ENCODE measurements at regions not wholly inside any gene's neighbourhood (a gene's known extent, or its start where the extent isn't known, plus 50 kb on each side); places are given as distances from the start of the nearest gene placed in this dataset.
"Not testable (repeated sequence)": the region's sequence is repeated elsewhere in the genome, so short reads cannot be mapped to it uniquely, and the experiment has no call there.

GRCh38 chr16:58820411-58820810, 86.3 kb upstream of the GOT2 start:
- H3K4me1 ChIP-seq (ENCODE audit: control insufficient read depth in 3 of 3, insufficient read depth in 3 of 3, low read length in 3 of 3): no peaks in the 10 kb centered on the region
- no peak overlapping the region for H3K9ac ChIP-seq (ENCODE audit: low read depth in 1 of 3, low read length in 3 of 3)
- H3K4me3 ChIP-seq (ENCODE audit: low read length in 3 of 3): no peak overlapping the region
- no peaks in the 10 kb centered on the region for H3K9me3 ChIP-seq (ENCODE audit: control insufficient read depth in 3 of 3, low read length in 3 of 3)
- H3K27ac ChIP-seq (ENCODE audit: low read depth, low read length): no peak overlapping the region
- no peaks in the 10 kb centered on the region for H3K36me3 ChIP-seq (ENCODE audit: control insufficient read depth in 3 of 3, insufficient read depth in 3 of 3, low read length in 3 of 3)
- no peaks in the 10 kb centered on the region for H3K27me3 ChIP-seq (ENCODE audit: control insufficient read depth in 3 of 3, insufficient read depth in 3 of 3, low read length in 3 of 3)

DNA sequence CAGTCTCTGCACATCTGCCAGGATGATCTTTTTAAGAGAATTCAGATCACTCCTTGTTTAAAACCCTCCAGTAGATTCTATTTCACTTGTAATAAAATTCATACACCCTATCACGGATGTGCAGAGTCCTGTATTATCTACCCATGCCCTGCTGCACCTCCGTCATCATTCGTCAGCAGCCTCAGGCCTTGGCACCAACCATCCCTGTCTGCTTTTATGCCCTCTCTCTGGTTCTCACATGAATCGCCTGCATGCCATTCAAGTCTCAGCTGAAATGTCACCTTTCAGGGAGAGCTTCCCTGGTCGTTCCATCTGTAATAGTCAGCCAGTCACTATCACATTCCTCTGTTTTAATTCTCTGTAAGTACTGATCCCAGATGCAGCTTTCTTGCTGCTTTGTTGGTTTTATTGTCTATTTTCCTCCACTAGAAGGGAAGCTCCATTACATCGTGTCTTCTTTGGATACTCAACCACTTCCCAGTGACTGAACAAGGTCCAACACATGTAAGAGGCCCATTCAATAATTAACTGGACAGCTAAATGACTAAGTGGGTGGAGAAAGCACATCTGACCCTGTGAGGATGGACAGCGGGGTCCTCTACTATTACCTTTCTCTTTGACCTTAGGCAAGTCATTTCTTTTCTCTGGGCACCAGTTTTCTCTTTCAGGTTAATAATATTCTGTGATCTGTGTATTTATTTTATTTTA, 81.2 kb upstream of the GOT2 start:
- no peaks in the 10 kb centered on the region for H3K36me3 ChIP-seq (ENCODE audit: control insufficient read depth in 3 of 3, insufficient read depth in 3 of 3, low read length in 3 of 3)

GRCh38 chr16:58814348-58814801, 80.3 kb upstream of the GOT2 start:
- Histone ChIP-seq H3K27ac (ENCODE audit: low read depth, low read length) (no peak overlapping the region), H3K9ac (ENCODE audit: low read depth in 1 of 3, low read length in 3 of 3) (peak overlapping the region in 1 of 3 donors; percentile 68), H3K27me3 (ENCODE audit: control insufficient read depth in 3 of 3, insufficient read depth in 3 of 3, low read length in 3 of 3) (no peaks in the 10 kb centered on the region), H3K36me3 (ENCODE audit: control insufficient read depth in 3 of 3, insufficient read depth in 3 of 3, low read length in 3 of 3) (no peaks in the 10 kb centered on the region), H3K4me3 (ENCODE audit: low read length in 3 of 3) (peak overlapping the region; percentile 39 to 66 (median 65)), H3K9me3 (ENCODE audit: control insufficient read depth in 3 of 3, low read length in 3 of 3) (no peaks in the 10 kb centered on the region), H3K4me1 (ENCODE audit: control insufficient read depth in 3 of 3, insufficient read depth in 3 of 3, low read length in 3 of 3) (peaks cover 0 to 4% (median 3%) of the 10 kb centered on the region in 3 donors)

More for the DNA sequence above, 81.2 kb upstream of the GOT2 start:
- no peak overlapping the region for H3K4me3 ChIP-seq (ENCODE audit: low read length in 3 of 3)
- no peaks in the 10 kb centered on the region for H3K9me3 ChIP-seq (ENCODE audit: control insufficient read depth in 3 of 3, low read length in 3 of 3)
- H3K4me1 ChIP-seq (ENCODE audit: control insufficient read depth in 3 of 3, insufficient read depth in 3 of 3, low read length in 3 of 3): peaks cover 0 to 4% (median 3%) of the 10 kb centered on the region in 3 donors
- no peak overlapping the region for H3K27ac ChIP-seq (ENCODE audit: low read depth, low read length)
- no peak overlapping the region for H3K9ac ChIP-seq (ENCODE audit: low read depth in 1 of 3, low read length in 3 of 3)
- no peaks in the 10 kb centered on the region for H3K27me3 ChIP-seq (ENCODE audit: control insufficient read depth in 3 of 3, insufficient read depth in 3 of 3, low read length in 3 of 3)

DNA sequence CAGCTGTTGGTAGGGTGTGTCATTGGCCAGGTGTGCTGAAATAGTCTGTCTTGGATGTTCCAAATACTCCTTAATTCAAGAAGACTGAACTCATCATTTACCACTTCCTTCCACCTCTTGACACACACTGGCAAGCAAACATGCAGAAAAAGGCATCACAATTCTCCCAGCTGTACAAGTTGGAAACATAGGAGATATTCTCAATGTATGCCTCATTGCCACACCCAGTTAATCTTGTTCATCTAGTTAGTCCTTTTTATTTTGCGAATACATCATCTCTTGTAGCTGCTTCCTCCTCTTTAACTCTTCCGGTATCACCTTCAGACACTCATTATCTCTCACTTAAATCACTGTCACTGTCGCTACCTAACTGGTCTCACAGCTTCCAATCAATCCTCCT, 75.1 kb upstream of the GOT2 start:
- no peak overlapping the region for H3K27ac ChIP-seq (ENCODE audit: low read depth, low read length)
- H3K9me3 ChIP-seq (ENCODE audit: control insufficient read depth in 3 of 3, low read length in 3 of 3): no peaks in the 10 kb centered on the region
- no peaks in the 10 kb centered on the region for H3K36me3 ChIP-seq (ENCODE audit: control insufficient read depth in 3 of 3, insufficient read depth in 3 of 3, low read length in 3 of 3)
- no peak overlapping the region for H3K9ac ChIP-seq (ENCODE audit: low read depth in 1 of 3, low read length in 3 of 3)
- H3K4me1 ChIP-seq (ENCODE audit: control insufficient read depth in 3 of 3, insufficient read depth in 3 of 3, low read length in 3 of 3): no peaks in the 10 kb centered on the region
- no peaks in the 10 kb centered on the region for H3K27me3 ChIP-seq (ENCODE audit: control insufficient read depth in 3 of 3, insufficient read depth in 3 of 3, low read length in 3 of 3)
- H3K4me3 ChIP-seq (ENCODE audit: low read length in 3 of 3): no peak overlapping the region

DNA sequence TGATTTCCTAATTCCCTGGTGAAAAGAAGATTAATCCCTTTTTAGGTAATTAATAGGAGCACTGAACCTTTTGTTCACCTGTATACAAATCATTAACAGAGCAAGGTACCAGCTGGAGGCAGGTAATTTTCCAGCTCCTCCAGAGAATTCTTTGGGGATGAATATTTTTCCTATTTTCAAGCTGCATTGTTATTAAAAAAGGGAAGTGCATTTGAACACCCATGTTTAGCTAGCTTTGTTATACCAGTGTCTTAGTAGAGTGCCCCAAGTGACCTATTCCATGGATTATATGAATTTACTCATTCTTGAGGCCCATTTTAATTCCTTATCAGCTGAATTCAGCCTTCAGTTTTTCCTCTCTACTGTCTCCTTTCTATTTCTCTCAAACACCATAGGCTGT, 73.2 kb upstream of the GOT2 start:
- Histone ChIP-seq H3K27ac (ENCODE audit: low read depth, low read length) (no peak overlapping the region), H3K9me3 (ENCODE audit: control insufficient read depth in 3 of 3, low read length in 3 of 3) (no peaks in the 10 kb centered on the region), H3K4me1 (ENCODE audit: control insufficient read depth in 3 of 3, insufficient read depth in 3 of 3, low read length in 3 of 3) (no peaks in the 10 kb centered on the region), H3K4me3 (ENCODE audit: low read length in 3 of 3) (no peak overlapping the region), H3K27me3 (ENCODE audit: control insufficient read depth in 3 of 3, insufficient read depth in 3 of 3, low read length in 3 of 3) (no peaks in the 10 kb centered on the region), H3K36me3 (ENCODE audit: control insufficient read depth in 3 of 3, insufficient read depth in 3 of 3, low read length in 3 of 3) (no peaks in the 10 kb centered on the region), H3K9ac (ENCODE audit: low read depth in 1 of 3, low read length in 3 of 3) (no peak overlapping the region)

- H3K27me3 ChIP-seq (ENCODE audit: control insufficient read depth in 3 of 3, insufficient read depth in 3 of 3, low read length in 3 of 3): no peaks in the 10 kb centered on the region
- H3K9ac ChIP-seq (ENCODE audit: low read depth in 1 of 3, low read length in 3 of 3): no peak overlapping the region
Measured at GRCh38 chr16:58801838-58802237, 67.7 kb upstream of the GOT2 start.

GRCh38 chr16:58797137-58797801, 63.2 kb upstream of the GOT2 start:
- no peak overlapping the region for H3K4me3 ChIP-seq (ENCODE audit: low read length in 3 of 3)

More at GRCh38 chr16:58801838-58802237, 67.7 kb upstream of the GOT2 start:
- H3K27ac ChIP-seq (ENCODE audit: low read depth, low read length): no peak overlapping the region
- H3K4me1 ChIP-seq (ENCODE audit: control insufficient read depth in 3 of 3, insufficient read depth in 3 of 3, low read length in 3 of 3): no peaks in the 10 kb centered on the region
- H3K36me3 ChIP-seq (ENCODE audit: control insufficient read depth in 3 of 3, insufficient read depth in 3 of 3, low read length in 3 of 3): no peaks in the 10 kb centered on the region
- no peak overlapping the region for H3K4me3 ChIP-seq (ENCODE audit: low read length in 3 of 3)
- no peaks in the 10 kb centered on the region for H3K9me3 ChIP-seq (ENCODE audit: control insufficient read depth in 3 of 3, low read length in 3 of 3)

GRCh38 chr16:58793366-58793765, 59.2 kb upstream of the GOT2 start:
- Histone ChIP-seq H3K9ac (ENCODE audit: low read depth in 1 of 3, low read length in 3 of 3) (no peak overlapping the region), H3K4me3 (ENCODE audit: low read length in 3 of 3) (no peak overlapping the region), H3K27me3 (ENCODE audit: control insufficient read depth in 3 of 3, insufficient read depth in 3 of 3, low read length in 3 of 3) (no peaks in the 10 kb centered on the region), H3K4me1 (ENCODE audit: control insufficient read depth in 3 of 3, insufficient read depth in 3 of 3, low read length in 3 of 3) (no peaks in the 10 kb centered on the region), H3K36me3 (ENCODE audit: control insufficient read depth in 3 of 3, insufficient read depth in 3 of 3, low read length in 3 of 3) (no peaks in the 10 kb centered on the region), H3K9me3 (ENCODE audit: control insufficient read depth in 3 of 3, low read length in 3 of 3) (no peaks in the 10 kb centered on the region), H3K27ac (ENCODE audit: low read depth, low read length) (no peak overlapping the region)

More at GRCh38 chr16:58797137-58797801, 63.2 kb upstream of the GOT2 start:
- no peak overlapping the region for H3K27ac ChIP-seq (ENCODE audit: low read depth, low read length)
- H3K36me3 ChIP-seq (ENCODE audit: control insufficient read depth in 3 of 3, insufficient read depth in 3 of 3, low read length in 3 of 3): no peaks in the 10 kb centered on the region
- H3K27me3 ChIP-seq (ENCODE audit: control insufficient read depth in 3 of 3, insufficient read depth in 3 of 3, low read length in 3 of 3): no peaks in the 10 kb centered on the region
- no peaks in the 10 kb centered on the region for H3K9me3 ChIP-seq (ENCODE audit: control insufficient read depth in 3 of 3, low read length in 3 of 3)
- no peaks in the 10 kb centered on the region for H3K4me1 ChIP-seq (ENCODE audit: control insufficient read depth in 3 of 3, insufficient read depth in 3 of 3, low read length in 3 of 3)
- H3K9ac ChIP-seq (ENCODE audit: low read depth in 1 of 3, low read length in 3 of 3): no peak overlapping the region

DNA sequence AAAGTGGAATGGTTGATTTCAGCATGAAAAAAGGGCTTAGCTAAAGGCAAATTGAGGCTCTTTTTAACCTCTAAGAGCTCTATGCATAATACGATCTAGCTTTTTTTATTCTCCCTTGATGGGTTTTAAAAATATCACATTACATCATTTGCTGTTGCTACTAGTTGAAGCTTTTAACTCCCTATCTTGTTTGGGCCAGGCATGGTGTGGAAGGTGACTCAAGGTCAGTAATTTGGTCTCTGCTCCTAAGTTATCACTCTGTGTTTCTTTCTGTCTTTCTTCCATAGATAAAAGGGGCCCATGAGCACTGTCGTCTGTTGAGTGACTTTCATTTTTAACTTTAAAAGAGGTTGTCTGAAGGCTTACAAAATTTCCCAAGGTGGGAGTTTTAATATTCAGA, 58.1 kb upstream of the GOT2 start:
- Histone ChIP-seq H3K9ac (ENCODE audit: low read depth in 1 of 3, low read length in 3 of 3) (no peak overlapping the region), H3K27ac (ENCODE audit: low read depth, low read length) (no peak overlapping the region), H3K27me3 (ENCODE audit: control insufficient read depth in 3 of 3, insufficient read depth in 3 of 3, low read length in 3 of 3) (no peaks in the 10 kb centered on the region), H3K9me3 (ENCODE audit: control insufficient read depth in 3 of 3, low read length in 3 of 3) (no peaks in the 10 kb centered on the region), H3K36me3 (ENCODE audit: control insufficient read depth in 3 of 3, insufficient read depth in 3 of 3, low read length in 3 of 3) (no peaks in the 10 kb centered on the region), H3K4me1 (ENCODE audit: control insufficient read depth in 3 of 3, insufficient read depth in 3 of 3, low read length in 3 of 3) (no peaks in the 10 kb centered on the region), H3K4me3 (ENCODE audit: low read length in 3 of 3) (no peak overlapping the region)

- H3K9ac ChIP-seq (ENCODE audit: low read depth in 1 of 3, low read length in 3 of 3); H3K27ac ChIP-seq (ENCODE audit: low read depth, low read length); H3K4me1 ChIP-seq (ENCODE audit: control insufficient read depth in 3 of 3, insufficient read depth in 3 of 3, low read length in 3 of 3); H3K27me3 ChIP-seq (ENCODE audit: control insufficient read depth in 3 of 3, insufficient read depth in 3 of 3, low read length in 3 of 3); H3K4me3 ChIP-seq (ENCODE audit: low read length in 3 of 3); H3K9me3 ChIP-seq (ENCODE audit: control insufficient read depth in 3 of 3, low read length in 3 of 3); H3K36me3 ChIP-seq (ENCODE audit: control insufficient read depth in 3 of 3, insufficient read depth in 3 of 3, low read length in 3 of 3): not testable (repeated sequence)
Measured at GRCh38 chr16:58790816-58791557, 56.9 kb upstream of the GOT2 start.
